Activated T-cell treated with anti-CD3 and anti-CD28 coated beads, Interleukin-2, amount 50 U/mL, for 72 hours (primary cell): ENCODE measurements at regions not wholly inside any gene's neighbourhood (a gene's known extent, or its start where the extent isn't known, plus 50 kb on each side); places are given as distances from the start of the nearest gene placed in this dataset.

Experiments
- ATAC-seq, 2 donors: fragments of 150-1000 bp; cut with Tn5 transposase; replicated peaks in 1 of 2; 2 replicates each; pipeline ENCODE4 v1.10.0; 2021; ENCODE audit warnings: moderate library complexity in 2 of 2, mild to moderate bottlenecking in 1 of 2
- DNase-seq, 2 donors: peaks; one replicate each; pipeline ENCODE4 v3.0.0; 2021 to 2022; ENCODE audit warnings: mixed read lengths in 1 of 2
- H3K27ac Mint-ChIP-seq: one replicate; pipeline ENCODE4 v1.8.0; 2022; ENCODE audit warnings: mild to moderate bottlenecking, moderate library complexity, mixed read lengths
- H3K27me3 Mint-ChIP-seq: one replicate; pipeline ENCODE4 v1.8.0; 2022; ENCODE audit warnings: low read depth, mixed read lengths
- H3K36me3 Mint-ChIP-seq, 2 donors: one replicate each; pipeline ENCODE4 v1.8.0; 2022; ENCODE audit warnings: mixed read lengths in 2 of 2, mild to moderate bottlenecking in 1 of 2; ENCODE audit not compliant: insufficient read depth in 2 of 2
- H3K4me1 Mint-ChIP-seq: one replicate; pipeline ENCODE4 v1.8.0; 2022; ENCODE audit warnings: low read depth, mixed read lengths
- H3K4me3 Mint-ChIP-seq, 2 donors: one replicate each; pipeline ENCODE4 v1.8.0; 2022; ENCODE audit warnings: mild to moderate bottlenecking in 2 of 2, mixed read lengths in 2 of 2, moderate library complexity in 2 of 2
- H3K9me3 Mint-ChIP-seq, 2 donors: one replicate each; pipeline ENCODE4 v1.8.0; 2022; ENCODE audit warnings: mixed read lengths in 2 of 2

- DNase-seq = no peak
- H3K27me3 Mint-ChIP-seq = no peaks in the 10 kb centered on the region
- H3K27ac Mint-ChIP-seq = no peak overlapping the region
- no peaks in the 10 kb centered on the region for H3K4me1 Mint-ChIP-seq
- H3K4me3 Mint-ChIP-seq = no peak overlapping the region
- peaks cover 0 to 3% of the 10 kb centered on the region in 2 donors for H3K36me3 Mint-ChIP-seq
- peaks cover 0 to 2% of the 10 kb centered on the region in 2 donors for H3K9me3 Mint-ChIP-seq
- ATAC-seq = no peak
Observed at GRCh38 chr13:76725896-76726295, 160.3 kb downstream of the KCTD12 start.

- Mint-ChIP-seq H3K4me3 (no peak overlapping the region), H3K36me3 (peaks cover 0 to 3% of the 10 kb centered on the region in 2 donors)
Observed at GRCh38 chr13:76725211-76725610, 161.0 kb downstream of the KCTD12 start.

GRCh38 chr13:76724421-76724820 is 161.8 kb downstream of the KCTD12 start:
- no peak overlapping the region for H3K27ac Mint-ChIP-seq
- H3K36me3 Mint-ChIP-seq = peaks cover 0 to 3% of the 10 kb centered on the region in 2 donors
- no peak overlapping the region for H3K4me3 Mint-ChIP-seq
- H3K4me1 Mint-ChIP-seq = no peaks in the 10 kb centered on the region
- ATAC-seq (no peak), DNase-seq (no peak)
- H3K9me3 Mint-ChIP-seq = peaks cover 0 to 2% of the 10 kb centered on the region in 2 donors
- H3K27me3 Mint-ChIP-seq = no peaks in the 10 kb centered on the region

More at GRCh38 chr13:76725211-76725610, 161.0 kb downstream of the KCTD12 start:
- no peaks in the 10 kb centered on the region for H3K4me1 Mint-ChIP-seq
- ATAC-seq (no peak), DNase-seq (no peak)
- H3K27ac Mint-ChIP-seq = no peak overlapping the region
- no peaks in the 10 kb centered on the region for H3K27me3 Mint-ChIP-seq
- peaks cover 0 to 2% of the 10 kb centered on the region in 2 donors for H3K9me3 Mint-ChIP-seq

GRCh38 chr13:76723551-76724232 is 162.5 kb downstream of the KCTD12 start:
- H3K27ac Mint-ChIP-seq = no peak overlapping the region
- H3K36me3 Mint-ChIP-seq = peaks cover 0 to 3% of the 10 kb centered on the region in 2 donors
- no peak overlapping the region for H3K4me3 Mint-ChIP-seq
- no peaks in the 10 kb centered on the region for H3K4me1 Mint-ChIP-seq
- no peaks in the 10 kb centered on the region for H3K27me3 Mint-ChIP-seq
- peaks cover 0 to 2% of the 10 kb centered on the region in 2 donors for H3K9me3 Mint-ChIP-seq
- DNase-seq = peak in 1 of 2 donors; percentile 3
- peak; percentile 13 to 25 for ATAC-seq

DNA sequence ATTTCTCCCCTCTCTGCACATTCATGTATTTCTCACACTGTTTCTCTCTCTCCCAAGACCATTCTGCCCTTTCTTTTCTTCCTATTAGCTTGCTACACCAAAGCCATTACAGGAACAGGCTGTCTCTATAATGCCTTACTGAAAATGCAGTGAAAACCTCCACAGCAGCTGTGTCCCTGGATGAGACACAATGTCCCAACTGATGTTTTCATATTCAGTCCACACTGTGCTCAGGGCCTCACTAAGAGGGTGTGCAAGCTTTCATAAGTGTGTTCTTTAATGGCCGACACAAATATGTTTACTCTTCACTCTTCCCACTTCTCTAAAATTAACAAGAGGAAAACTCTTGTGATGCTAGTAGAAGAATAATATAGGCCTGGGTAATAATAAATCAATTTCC is 163.4 kb downstream of the KCTD12 start:
- Mint-ChIP-seq H3K4me3 (no peak overlapping the region), H3K9me3 (peaks cover 0 to 2% of the 10 kb centered on the region in 2 donors), H3K27ac (no peak overlapping the region), H3K27me3 (no peaks in the 10 kb centered on the region), H3K36me3 (peaks cover 0 to 3% of the 10 kb centered on the region in 2 donors), H3K4me1 (no peaks in the 10 kb centered on the region)
- ATAC-seq = no peak
- DNase-seq = no peak

GRCh38 chr13:76720821-76721220 is 165.4 kb downstream of the KCTD12 start:
- H3K9me3 Mint-ChIP-seq = no peaks in the 10 kb centered on the region
- H3K4me3 Mint-ChIP-seq = no peak overlapping the region
- H3K36me3 Mint-ChIP-seq = no peaks in the 10 kb centered on the region
- ATAC-seq (no peak), DNase-seq (no peak)
- no peaks in the 10 kb centered on the region for H3K27me3 Mint-ChIP-seq
- no peaks in the 10 kb centered on the region for H3K4me1 Mint-ChIP-seq
- no peak overlapping the region for H3K27ac Mint-ChIP-seq

- no peaks in the 10 kb centered on the region for H3K36me3 Mint-ChIP-seq
- no peaks in the 10 kb centered on the region for H3K9me3 Mint-ChIP-seq
- H3K4me1 Mint-ChIP-seq = no peaks in the 10 kb centered on the region
- ATAC-seq = no peak
- H3K4me3 Mint-ChIP-seq = no peak overlapping the region
- H3K27ac Mint-ChIP-seq = no peak overlapping the region
- H3K27me3 Mint-ChIP-seq = no peaks in the 10 kb centered on the region
- DNase-seq = no peak
Observed at GRCh38 chr13:76720416-76720815, 165.8 kb downstream of the KCTD12 start.

DNA sequence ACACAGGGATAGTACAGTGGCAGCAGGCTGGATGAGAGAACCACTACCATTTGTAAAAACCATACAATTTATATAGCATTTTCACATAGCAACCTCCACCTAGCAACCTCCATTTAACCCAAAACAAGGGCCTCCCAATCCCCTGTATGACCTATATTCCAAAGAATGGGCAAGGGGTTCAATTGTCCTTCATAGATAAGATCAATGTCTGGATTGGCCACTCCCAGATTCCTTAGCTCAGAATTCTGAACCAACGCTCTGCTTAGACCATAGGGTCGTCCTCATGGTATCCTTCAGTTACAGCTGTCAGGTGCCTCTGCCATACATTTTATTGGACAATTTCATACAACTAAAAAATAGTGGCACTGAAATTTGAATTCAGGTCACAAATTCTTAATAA is 166.2 kb downstream of the KCTD12 start:
- ATAC-seq (no peak), DNase-seq (no peak)
- no peaks in the 10 kb centered on the region for H3K9me3 Mint-ChIP-seq
- H3K27me3 Mint-ChIP-seq = no peaks in the 10 kb centered on the region
- H3K4me1 Mint-ChIP-seq = no peaks in the 10 kb centered on the region
- no peak overlapping the region for H3K27ac Mint-ChIP-seq
- H3K36me3 Mint-ChIP-seq = no peaks in the 10 kb centered on the region
- no peak overlapping the region for H3K4me3 Mint-ChIP-seq

GRCh38 chr13:76717092-76717491 is 169.1 kb downstream of the KCTD12 start:
- Mint-ChIP-seq H3K27ac (no peak overlapping the region), H3K4me1 (no peaks in the 10 kb centered on the region), H3K4me3 (no peak overlapping the region), H3K36me3 (no peaks in the 10 kb centered on the region), H3K9me3 (peaks cover 0 to 2% of the 10 kb centered on the region in 2 donors), H3K27me3 (peaks cover 5% of the 10 kb centered on the region)
- no peak for ATAC-seq
- no peak for DNase-seq

DNA sequence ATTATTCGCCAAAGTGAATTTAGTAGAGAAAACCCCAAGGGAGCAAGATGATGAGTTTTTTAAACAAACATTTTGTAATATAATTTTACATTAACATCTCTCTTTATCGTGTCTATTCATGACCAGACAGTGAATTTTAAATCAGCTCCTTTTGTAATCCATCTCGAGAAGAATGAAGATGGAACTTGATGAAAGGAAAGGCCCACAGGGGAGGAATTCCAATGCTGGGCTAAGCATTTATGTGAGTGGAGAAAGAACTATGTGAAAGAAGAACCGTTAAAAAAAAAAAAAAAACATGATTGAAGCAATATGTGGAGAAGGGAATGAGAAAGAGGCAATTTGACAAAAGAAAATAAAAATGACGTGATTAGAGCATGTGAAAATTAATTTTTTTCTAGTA is 170.6 kb downstream of the KCTD12 start:
- no peak overlapping the region for H3K4me3 Mint-ChIP-seq
- peaks cover 5% of the 10 kb centered on the region for H3K27me3 Mint-ChIP-seq
- no peak for DNase-seq
- ATAC-seq = no peak
- no peaks in the 10 kb centered on the region for H3K36me3 Mint-ChIP-seq
- peaks cover 0 to 2% of the 10 kb centered on the region in 2 donors for H3K9me3 Mint-ChIP-seq
- no peaks in the 10 kb centered on the region for H3K4me1 Mint-ChIP-seq
- H3K27ac Mint-ChIP-seq = no peak overlapping the region

- H3K27ac Mint-ChIP-seq = no peak overlapping the region
Observed at GRCh38 chr13:76715075-76715474, 171.1 kb downstream of the KCTD12 start.

DNA sequence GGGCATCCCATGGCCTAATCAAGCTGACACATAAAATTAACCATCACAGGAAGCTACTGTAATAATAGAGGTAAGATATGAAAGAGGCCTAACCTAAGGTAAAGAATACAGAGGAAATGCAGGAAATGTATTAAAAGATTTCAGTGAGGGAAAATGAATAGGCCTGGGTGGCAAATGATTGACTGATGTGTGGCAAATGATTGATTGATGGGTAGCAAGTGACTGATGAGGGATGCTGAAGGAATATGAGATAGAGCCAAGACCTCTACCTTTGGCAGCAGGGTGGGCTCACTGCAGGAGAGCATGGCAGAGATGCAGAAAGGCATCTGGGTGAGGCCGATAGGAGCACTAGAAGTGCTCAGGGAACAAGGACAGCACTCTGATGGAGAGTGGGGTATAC is 172.9 kb downstream of the KCTD12 start:
- Mint-ChIP-seq H3K27me3 (peaks cover 5% of the 10 kb centered on the region), H3K4me1 (no peaks in the 10 kb centered on the region), H3K27ac (no peak overlapping the region), H3K36me3 (no peaks in the 10 kb centered on the region), H3K9me3 (peaks cover 0 to 2% of the 10 kb centered on the region in 2 donors), H3K4me3 (no peak overlapping the region)
- DNase-seq (no peak), ATAC-seq (no peak)

More at GRCh38 chr13:76715075-76715474, 171.1 kb downstream of the KCTD12 start:
- Mint-ChIP-seq H3K4me1 (no peaks in the 10 kb centered on the region), H3K4me3 (no peak overlapping the region), H3K36me3 (no peaks in the 10 kb centered on the region), H3K27me3 (peaks cover 5% of the 10 kb centered on the region), H3K9me3 (peaks cover 0 to 2% of the 10 kb centered on the region in 2 donors)
- ATAC-seq (no peak), DNase-seq (no peak)

DNA sequence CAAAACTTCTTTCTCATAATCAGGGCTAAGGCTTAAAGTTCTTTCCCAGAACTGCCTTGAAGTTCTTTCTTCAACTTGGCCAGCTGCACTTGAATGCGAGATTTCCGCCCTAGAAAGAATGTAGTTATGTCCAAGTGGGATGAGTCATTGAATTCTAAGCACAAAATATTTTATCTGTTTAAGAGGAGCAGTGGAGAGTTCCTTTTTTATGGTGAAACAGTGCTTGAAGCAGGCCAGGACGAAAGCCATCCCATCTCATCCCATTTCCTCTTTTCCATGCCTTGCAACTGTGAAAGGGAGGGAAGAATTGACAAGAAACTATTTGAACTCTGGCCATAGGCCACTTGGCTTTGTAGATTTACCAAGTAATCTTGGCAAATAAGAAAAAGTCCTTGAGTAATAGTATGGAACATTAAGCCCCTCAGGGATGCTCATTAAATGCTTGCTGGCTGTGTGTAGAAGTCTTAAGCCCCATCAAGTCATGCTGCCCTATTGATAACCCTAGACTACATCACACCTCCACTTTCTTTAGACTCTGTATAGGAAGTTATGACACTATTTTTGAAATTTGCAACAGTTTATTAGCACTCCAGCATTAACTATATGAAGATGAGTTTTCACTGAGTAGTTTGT is 174.5 kb downstream of the KCTD12 start:
- no peak overlapping the region for H3K27ac Mint-ChIP-seq
- peaks cover 5% of the 10 kb centered on the region for H3K27me3 Mint-ChIP-seq
- ATAC-seq = no peak
- H3K36me3 Mint-ChIP-seq = no peaks in the 10 kb centered on the region
- H3K9me3 Mint-ChIP-seq = peaks cover 0 to 2% of the 10 kb centered on the region in 2 donors
- no peaks in the 10 kb centered on the region for H3K4me1 Mint-ChIP-seq
- DNase-seq = no peak
- no peak overlapping the region for H3K4me3 Mint-ChIP-seq
